ENCODE measurements at regions not wholly inside any gene's neighbourhood (a gene's known extent, or its start where the extent isn't known, plus 50 kb on each side); places are given as distances from the start of the nearest gene placed in this dataset.

GRCh38 chr12:58580095-58580494, 340.2 kb downstream of the LRIG3 start:
- no peak for DNase-seq (ENCODE audit: low read depth, low spot score)

GRCh38 chr12:58583529-58583928, 336.8 kb downstream of the LRIG3 start:
- no peak for DNase-seq (ENCODE audit: low read depth, low spot score)

GRCh38 chr12:58583940-58584339, 336.4 kb downstream of the LRIG3 start:
- no peak for DNase-seq (ENCODE audit: low read depth, low spot score)

- DNase-seq (ENCODE audit: low read depth, low spot score) = no peak
Measured at GRCh38 chr12:58584880-58585279, 335.4 kb downstream of the LRIG3 start.

- DNase-seq (ENCODE audit: low read depth, low spot score) = no peak
Measured at GRCh38 chr12:58586762-58587161, 333.5 kb downstream of the LRIG3 start.

- no peak for DNase-seq (ENCODE audit: low read depth, low spot score)
Measured at GRCh38 chr12:58588770-58589169, 331.5 kb downstream of the LRIG3 start.

- no peak for DNase-seq (ENCODE audit: low read depth, low spot score)
Measured at GRCh38 chr12:58592475-58593207, 327.7 kb downstream of the LRIG3 start.

GRCh38 chr12:58593557-58594304, 326.6 kb downstream of the LRIG3 start:
- DNase-seq (ENCODE audit: low read depth, low spot score) = no peak

GRCh38 chr12:58596381-58596780, 323.9 kb downstream of the LRIG3 start:
- no peak for DNase-seq (ENCODE audit: low read depth, low spot score)

- no peak for DNase-seq (ENCODE audit: low read depth, low spot score)
Measured at GRCh38 chr12:58601529-58601928, 318.8 kb downstream of the LRIG3 start.

GRCh38 chr12:58602179-58602578, 318.1 kb downstream of the LRIG3 start:
- DNase-seq (ENCODE audit: low read depth, low spot score) = no peak

- no peak for DNase-seq (ENCODE audit: low read depth, low spot score)
Measured at GRCh38 chr12:58602736-58603135, 317.6 kb downstream of the LRIG3 start.

- no peak for DNase-seq (ENCODE audit: low read depth, low spot score)
Measured at GRCh38 chr12:58607805-58608204, 312.5 kb downstream of the LRIG3 start.

GRCh38 chr12:58608711-58609110, 311.6 kb downstream of the LRIG3 start:
- no peak for DNase-seq (ENCODE audit: low read depth, low spot score)

GRCh38 chr12:58615047-58615446, 305.3 kb downstream of the LRIG3 start:
- DNase-seq (ENCODE audit: low read depth, low spot score) = no peak

GRCh38 chr12:58615576-58615975, 304.7 kb downstream of the LRIG3 start:
- DNase-seq (ENCODE audit: low read depth, low spot score) = no peak

GRCh38 chr12:58616618-58617017, 303.7 kb downstream of the LRIG3 start:
- no peak for DNase-seq (ENCODE audit: low read depth, low spot score)

GRCh38 chr12:58621126-58621525, 299.2 kb downstream of the LRIG3 start:
- no peak for DNase-seq (ENCODE audit: low read depth, low spot score)

GRCh38 chr12:58629376-58629775, 290.9 kb downstream of the LRIG3 start:
- no peak for DNase-seq (ENCODE audit: low read depth, low spot score)

GRCh38 chr12:58633479-58633878, 286.8 kb downstream of the LRIG3 start:
- no peak for DNase-seq (ENCODE audit: low read depth, low spot score)

- no peak for DNase-seq (ENCODE audit: low read depth, low spot score)
Measured at GRCh38 chr12:58639318-58639934, 280.9 kb downstream of the LRIG3 start.

GRCh38 chr12:58640314-58640713, 280.0 kb downstream of the LRIG3 start:
- DNase-seq (ENCODE audit: low read depth, low spot score) = no peak

GRCh38 chr12:58645946-58646345, 274.4 kb downstream of the LRIG3 start:
- no peak for DNase-seq (ENCODE audit: low read depth, low spot score)
